Stimulated activated naive B cell treated with anti-CD40 and anti-IgM and Interleukin-4, amounts not matched to agents 10 μg/mL and 1 μg/mL and 100 μg/mL, for 72 hours (primary cell): ENCODE measurements at regions not wholly inside any gene's neighbourhood (a gene's known extent, or its start where the extent isn't known, plus 50 kb on each side); places are given as distances from the start of the nearest gene placed in this dataset.

Source experiments
- ATAC-seq, 2 donors: fragments of 150-1000 bp; cut with Tn5 transposase; replicated peaks; 2 replicates each; pipeline ENCODE4 v1.10.0; 2021; ENCODE audit warnings: moderate library complexity in 1 of 2
- DNase-seq: peaks from one replicate; pipeline ENCODE4 v3.0.0; 2021
- H3K27ac Mint-ChIP-seq: one replicate; pipeline ENCODE4 v1.8.0; 2022; ENCODE audit warnings: mild to moderate bottlenecking, mixed read lengths
- H3K27me3 Mint-ChIP-seq, 2 donors: one replicate each; pipeline ENCODE4 v1.8.0; 2022; ENCODE audit warnings: mixed read lengths in 2 of 2
- H3K36me3 Mint-ChIP-seq, 2 donors: one replicate each; pipeline ENCODE4 v1.8.0; 2022; ENCODE audit warnings: mixed read lengths in 2 of 2, mild to moderate bottlenecking in 1 of 2
- H3K4me1 Mint-ChIP-seq, 2 donors: one replicate each; pipeline ENCODE4 v1.8.0; 2022; ENCODE audit warnings: mixed read lengths in 2 of 2, mild to moderate bottlenecking in 1 of 2
- H3K4me3 Mint-ChIP-seq, 2 donors: one replicate each; pipeline ENCODE4 v1.8.0; 2022; ENCODE audit warnings: mild to moderate bottlenecking in 2 of 2, mixed read lengths in 2 of 2, moderate library complexity in 1 of 2
- H3K9me3 Mint-ChIP-seq, 2 donors: one replicate each; pipeline ENCODE4 v1.8.0; 2022; ENCODE audit warnings: mixed read lengths in 2 of 2, mild to moderate bottlenecking in 1 of 2

- ATAC-seq (no peak), DNase-seq (no peak)
- Mint-ChIP-seq H3K27ac (no peak overlapping the region), H3K9me3 (peaks cover 6% of the 10 kb centered on the region in 2 donors), H3K4me1 (no peaks in the 10 kb centered on the region), H3K4me3 (no peak overlapping the region), H3K27me3 (peaks cover 9 to 11% of the 10 kb centered on the region in 2 donors), H3K36me3 (peaks cover 0 to 1% of the 10 kb centered on the region in 2 donors)
Observed at GRCh38 chr12:93944911-93945310, 203.5 kb upstream of the PLXNC1 start.

DNA sequence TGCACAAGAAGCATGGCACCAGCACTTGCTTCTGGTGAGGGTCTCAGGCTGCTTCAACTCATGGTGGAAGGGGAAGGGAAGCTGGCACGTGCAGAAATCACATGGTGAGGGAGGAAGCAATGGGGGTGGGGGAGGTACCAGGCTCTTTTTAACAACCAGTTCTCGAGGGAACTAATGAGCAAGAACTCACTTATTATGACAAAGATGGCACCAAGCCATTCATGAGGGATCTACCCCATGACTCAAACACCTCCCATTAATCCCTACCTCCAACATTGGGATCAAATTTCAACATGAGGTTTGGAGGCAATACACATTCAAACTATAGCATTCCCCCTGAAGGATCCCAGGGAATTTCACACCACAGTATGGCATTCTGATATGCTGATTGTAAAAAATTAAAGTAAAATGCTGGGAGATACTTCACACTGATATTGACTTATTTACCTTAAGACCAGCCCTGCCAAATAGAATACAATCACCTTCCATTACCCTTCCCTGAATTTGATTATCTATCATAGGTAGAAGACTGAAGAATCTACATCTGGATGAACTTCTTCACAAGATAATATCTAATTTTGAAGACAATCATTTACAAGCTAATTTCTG lies 201.7 kb upstream of the PLXNC1 start:
- H3K4me3 Mint-ChIP-seq = no peak overlapping the region
- ATAC-seq (no peak), DNase-seq (no peak)
- peaks cover 9 to 11% of the 10 kb centered on the region in 2 donors for H3K27me3 Mint-ChIP-seq
- H3K4me1 Mint-ChIP-seq = no peaks in the 10 kb centered on the region
- peaks cover 0 to 1% of the 10 kb centered on the region in 2 donors for H3K36me3 Mint-ChIP-seq
- H3K9me3 Mint-ChIP-seq = peaks cover 6 to 7% of the 10 kb centered on the region in 2 donors
- H3K27ac Mint-ChIP-seq = no peak overlapping the region

GRCh38 chr12:93947486-93947885 lies 200.9 kb upstream of the PLXNC1 start:
- H3K27me3 Mint-ChIP-seq = peaks cover 9 to 11% of the 10 kb centered on the region in 2 donors
- peaks cover 0 to 1% of the 10 kb centered on the region in 2 donors for H3K36me3 Mint-ChIP-seq
- DNase-seq = no peak
- no peak overlapping the region for H3K27ac Mint-ChIP-seq
- H3K4me1 Mint-ChIP-seq = no peaks in the 10 kb centered on the region
- peaks cover 5 to 7% of the 10 kb centered on the region in 2 donors for H3K9me3 Mint-ChIP-seq
- H3K4me3 Mint-ChIP-seq = no peak overlapping the region
- ATAC-seq = no peak

DNA sequence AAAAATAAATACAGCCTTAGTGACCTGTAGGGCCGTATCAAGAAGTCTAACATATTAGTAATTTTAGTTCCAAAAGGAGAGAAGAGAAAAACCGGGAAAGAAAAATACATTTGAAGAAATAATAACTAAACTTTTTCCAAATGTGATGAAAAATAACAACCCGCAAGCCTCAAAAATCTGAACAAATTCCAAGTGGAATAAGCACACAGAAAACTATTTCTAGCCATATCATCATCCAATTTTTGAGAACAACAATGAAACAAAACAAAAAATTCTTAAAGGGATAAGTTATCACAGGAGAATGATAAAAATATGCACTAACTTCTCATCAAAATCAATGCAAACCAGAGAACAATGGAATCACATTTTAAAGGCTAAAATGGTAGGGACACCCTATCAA lies 198.1 kb upstream of the PLXNC1 start:
- Mint-ChIP-seq H3K27me3 (peaks cover 6 to 9% of the 10 kb centered on the region in 2 donors), H3K27ac (no peak overlapping the region), H3K36me3 (peaks cover 0 to 1% of the 10 kb centered on the region in 2 donors), H3K4me1 (no peaks in the 10 kb centered on the region), H3K9me3 (peaks cover 5 to 7% of the 10 kb centered on the region in 2 donors), H3K4me3 (no peak overlapping the region)
- ATAC-seq (no peak), DNase-seq (no peak)

DNA sequence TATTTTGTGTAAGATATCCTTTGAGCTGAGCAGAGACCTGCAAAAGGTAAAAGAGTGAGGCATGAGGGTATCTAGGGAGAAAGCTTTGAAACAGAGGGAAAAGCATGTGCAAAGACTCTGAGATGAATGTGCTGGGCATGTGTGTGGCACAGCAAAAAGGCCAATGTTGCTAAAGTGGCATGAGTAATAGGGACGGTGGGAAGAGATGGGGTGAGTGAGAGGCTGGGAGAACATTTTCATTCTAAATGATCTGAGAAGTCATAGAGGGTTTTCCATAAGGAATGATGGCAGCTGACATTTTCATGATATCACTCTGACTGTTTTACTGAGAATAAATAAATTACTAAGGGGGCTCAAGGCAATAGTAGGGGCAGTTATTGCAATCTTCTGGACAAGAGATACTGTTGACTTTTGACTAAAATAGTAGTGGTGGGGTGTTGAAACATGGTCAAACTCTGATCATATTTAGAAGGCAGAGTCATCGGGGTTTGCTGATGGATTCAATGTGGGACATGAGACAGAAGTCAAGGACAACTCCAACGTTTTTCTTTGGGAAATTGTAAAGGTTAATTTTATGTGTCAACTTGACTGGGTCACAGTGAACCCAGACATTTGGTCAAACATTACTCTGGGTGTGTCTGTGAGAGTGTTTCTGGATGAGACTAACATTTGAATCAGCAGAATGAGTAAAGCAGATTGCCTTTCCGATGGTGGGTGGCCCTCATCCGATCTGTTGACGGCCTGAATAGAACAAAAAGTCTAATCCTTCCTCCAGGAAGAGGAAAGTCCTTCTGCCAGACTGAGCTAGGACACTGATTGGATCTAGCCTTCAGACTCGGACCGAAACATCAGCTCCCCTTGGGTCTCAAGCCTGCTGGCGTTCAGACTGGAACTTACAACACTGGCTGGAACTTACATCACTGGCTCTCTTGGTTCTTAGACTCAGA lies 193.9 kb upstream of the PLXNC1 start:
- H3K27me3 Mint-ChIP-seq = peaks cover 0 to 5% of the 10 kb centered on the region in 2 donors
- peaks cover 0 to 1% of the 10 kb centered on the region in 2 donors for H3K36me3 Mint-ChIP-seq
- no peak overlapping the region for H3K27ac Mint-ChIP-seq

DNA sequence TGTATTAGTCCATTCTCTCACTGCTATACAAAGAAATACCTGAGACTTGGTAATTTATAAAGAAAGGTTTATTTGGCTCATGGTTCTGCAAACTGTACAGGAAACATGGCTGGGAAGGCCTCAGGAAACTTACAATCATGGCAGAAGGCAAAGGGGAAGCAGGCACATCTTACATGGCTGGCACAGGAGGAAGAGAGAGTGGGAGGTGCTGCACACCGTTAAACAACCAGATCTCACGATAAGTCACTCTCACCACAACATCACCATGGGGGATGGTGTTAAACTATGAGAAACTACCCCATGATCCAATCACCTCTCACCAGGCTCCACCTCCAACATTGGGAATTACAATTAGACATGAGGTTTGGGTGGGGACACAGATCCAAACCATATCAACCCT lies 191.8 kb upstream of the PLXNC1 start:
- Mint-ChIP-seq H3K4me3 (no peak overlapping the region), H3K4me1 (no peaks in the 10 kb centered on the region), H3K9me3 (peaks cover 11 to 22% of the 10 kb centered on the region in 2 donors), H3K27ac (no peak overlapping the region), H3K36me3 (no peaks in the 10 kb centered on the region), H3K27me3 (no peaks in the 10 kb centered on the region)
- ATAC-seq (no peak), DNase-seq (no peak)

More for the DNA sequence above, 193.9 kb upstream of the PLXNC1 start:
- Mint-ChIP-seq H3K9me3 (peaks cover 12 to 23% of the 10 kb centered on the region in 2 donors), H3K4me3 (no peak overlapping the region), H3K4me1 (no peaks in the 10 kb centered on the region)
- ATAC-seq (no peak), DNase-seq (no peak)

DNA sequence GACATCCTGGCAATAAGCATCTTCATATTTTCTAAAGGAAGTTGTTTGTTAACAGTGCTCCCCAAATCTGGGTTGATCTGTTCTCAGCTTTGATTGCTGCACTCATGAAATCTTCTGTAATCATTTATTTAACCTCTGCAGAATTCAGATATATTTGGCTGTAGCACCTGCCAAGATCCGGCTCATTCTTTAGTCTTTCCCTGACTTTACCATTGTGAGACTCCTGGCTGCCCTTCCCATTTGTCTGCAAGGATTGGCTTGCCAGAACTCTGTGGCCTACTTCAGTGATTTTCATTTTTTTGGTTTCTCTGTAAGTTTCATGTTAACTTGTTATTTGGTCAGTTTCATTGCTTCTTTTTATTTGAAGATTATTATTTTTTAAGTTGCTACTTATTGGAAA lies 191.2 kb upstream of the PLXNC1 start:
- H3K9me3 Mint-ChIP-seq = peaks cover 11 to 22% of the 10 kb centered on the region in 2 donors
- no peak overlapping the region for H3K27ac Mint-ChIP-seq
- no peaks in the 10 kb centered on the region for H3K36me3 Mint-ChIP-seq
- ATAC-seq (no peak), DNase-seq (no peak)
- H3K4me3 Mint-ChIP-seq = no peak overlapping the region
- no peaks in the 10 kb centered on the region for H3K4me1 Mint-ChIP-seq
- no peaks in the 10 kb centered on the region for H3K27me3 Mint-ChIP-seq

DNA sequence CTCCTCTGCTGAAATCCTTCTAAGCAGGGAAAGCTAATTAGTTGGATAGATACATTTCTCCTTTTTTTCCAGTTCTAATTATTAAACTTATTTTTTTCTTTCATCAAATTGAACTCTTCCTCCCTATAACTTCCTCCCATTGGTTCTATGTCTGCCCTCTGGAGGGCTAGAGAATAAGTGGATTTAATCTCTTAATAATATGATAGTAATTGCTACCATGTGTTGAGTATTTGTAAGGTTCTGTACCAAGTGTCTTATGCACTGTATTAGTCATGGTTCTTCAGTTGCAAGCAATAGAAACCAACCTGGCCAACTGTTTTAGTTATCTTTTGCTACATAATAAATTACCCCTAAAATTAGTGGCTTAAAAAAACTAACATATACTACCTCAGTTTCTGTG lies 190.5 kb upstream of the PLXNC1 start:
- Mint-ChIP-seq H3K27me3 (no peaks in the 10 kb centered on the region), H3K4me1 (no peaks in the 10 kb centered on the region), H3K4me3 (no peak overlapping the region), H3K9me3 (peaks cover 11 to 22% of the 10 kb centered on the region in 2 donors), H3K27ac (no peak overlapping the region), H3K36me3 (no peaks in the 10 kb centered on the region)
- no peak for DNase-seq
- ATAC-seq = no peak

- DNase-seq (no peak), ATAC-seq (no peak)
- Mint-ChIP-seq H3K27ac (no peak overlapping the region), H3K4me1 (no peaks in the 10 kb centered on the region), H3K4me3 (no peak overlapping the region), H3K36me3 (no peaks in the 10 kb centered on the region), H3K27me3 (no peaks in the 10 kb centered on the region), H3K9me3 (peaks cover 11 to 22% of the 10 kb centered on the region in 2 donors)
Observed at GRCh38 chr12:93959657-93960056, 188.7 kb upstream of the PLXNC1 start.

GRCh38 chr12:93960521-93960920 lies 187.9 kb upstream of the PLXNC1 start:
- ATAC-seq (no peak), DNase-seq (no peak)
- Mint-ChIP-seq H3K36me3 (no peaks in the 10 kb centered on the region), H3K9me3 (peaks cover 9 to 21% of the 10 kb centered on the region in 2 donors), H3K27me3 (no peaks in the 10 kb centered on the region), H3K4me1 (no peaks in the 10 kb centered on the region), H3K27ac (no peak overlapping the region), H3K4me3 (no peak overlapping the region)

DNA sequence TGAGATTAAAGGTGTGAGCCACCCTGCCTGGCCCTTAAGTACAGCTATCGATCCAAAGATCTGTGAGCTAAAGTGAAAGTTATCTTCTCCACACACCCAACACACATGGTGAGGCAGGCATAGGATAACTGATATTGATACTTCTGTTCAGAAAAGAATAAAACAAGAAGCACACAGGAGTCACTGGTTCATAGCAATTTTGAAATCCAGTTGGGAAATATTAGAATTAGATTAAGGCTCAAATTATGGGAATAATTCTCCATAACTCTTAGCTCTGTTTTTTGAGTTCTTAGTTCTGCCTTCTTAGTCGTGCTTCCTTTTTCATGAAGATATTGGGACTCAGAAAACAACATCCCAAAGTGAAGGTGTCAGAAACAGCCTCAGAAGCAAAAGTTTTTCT lies 186.0 kb upstream of the PLXNC1 start:
- H3K4me1 Mint-ChIP-seq = no peaks in the 10 kb centered on the region

GRCh38 chr12:93964936-93965335 lies 183.4 kb upstream of the PLXNC1 start:
- no peak overlapping the region for H3K4me3 Mint-ChIP-seq
- peaks cover 1 to 5% of the 10 kb centered on the region in 2 donors for H3K9me3 Mint-ChIP-seq
- no peak for ATAC-seq
- peaks cover 0 to 14% of the 10 kb centered on the region in 2 donors for H3K27me3 Mint-ChIP-seq
- peaks cover under 1 to 8% of the 10 kb centered on the region in 2 donors for H3K4me1 Mint-ChIP-seq
- H3K36me3 Mint-ChIP-seq = no peaks in the 10 kb centered on the region
- DNase-seq = no peak
- H3K27ac Mint-ChIP-seq = no peak overlapping the region

More for the DNA sequence above, 186.0 kb upstream of the PLXNC1 start:
- Mint-ChIP-seq H3K9me3 (peaks cover 3 to 5% of the 10 kb centered on the region in 2 donors), H3K27me3 (peaks cover 0 to 2% of the 10 kb centered on the region in 2 donors), H3K36me3 (no peaks in the 10 kb centered on the region), H3K4me3 (no peak overlapping the region), H3K27ac (no peak overlapping the region)
- DNase-seq (no peak), ATAC-seq (no peak)

DNA sequence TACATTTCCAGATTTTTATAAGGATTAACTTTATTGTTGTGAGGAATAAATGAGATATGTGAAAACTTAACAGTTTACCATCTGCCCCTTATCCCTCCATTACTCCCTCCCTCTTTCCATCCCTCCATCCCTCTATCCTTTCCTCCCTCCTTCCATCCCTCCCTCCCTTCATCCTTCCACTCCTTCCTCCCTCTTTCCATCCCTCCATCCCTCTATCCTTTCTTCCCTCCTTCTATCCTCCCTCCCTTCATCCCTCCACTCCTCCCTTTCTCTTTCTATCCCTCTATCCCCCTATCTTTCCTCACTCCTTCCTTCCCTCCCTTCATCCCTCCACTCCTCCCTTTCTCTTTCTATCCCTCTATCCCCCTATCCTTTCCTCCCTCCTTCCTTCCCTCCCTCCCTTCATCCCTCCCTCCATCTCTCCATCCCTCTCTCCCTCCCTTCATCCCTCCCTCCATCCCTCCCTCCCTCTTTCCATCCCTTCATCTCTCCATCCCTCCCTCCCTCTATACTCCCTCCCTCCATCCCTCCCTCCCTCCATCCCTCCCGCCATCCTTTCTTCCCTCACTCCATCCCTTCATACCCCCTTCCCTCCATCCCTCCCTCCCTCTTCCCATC lies 181.8 kb upstream of the PLXNC1 start:
- DNase-seq (no peak), ATAC-seq (no peak)
- Mint-ChIP-seq H3K4me3 (no peak overlapping the region), H3K27me3 (peaks cover 7 to 23% of the 10 kb centered on the region in 2 donors), H3K27ac (no peak overlapping the region), H3K36me3 (no peaks in the 10 kb centered on the region), H3K9me3 (no peaks in the 10 kb centered on the region), H3K4me1 (peaks cover 11 to 17% of the 10 kb centered on the region in 2 donors)

GRCh38 chr12:93967454-93967853 lies 180.9 kb upstream of the PLXNC1 start:
- DNase-seq (no peak), ATAC-seq (no peak)
- Mint-ChIP-seq H3K9me3 (no peaks in the 10 kb centered on the region), H3K4me3 (no peak overlapping the region), H3K4me1 (peaks cover 12 to 18% of the 10 kb centered on the region in 2 donors), H3K36me3 (no peaks in the 10 kb centered on the region), H3K27ac (no peak overlapping the region), H3K27me3 (peaks cover 7 to 23% of the 10 kb centered on the region in 2 donors)
